ENCODE measurements at regions not wholly inside any gene's neighbourhood (a gene's known extent, or its start where the extent isn't known, plus 50 kb on each side); places are given as distances from the start of the nearest gene placed in this dataset.

- TF ChIP-seq, protein P1, sequence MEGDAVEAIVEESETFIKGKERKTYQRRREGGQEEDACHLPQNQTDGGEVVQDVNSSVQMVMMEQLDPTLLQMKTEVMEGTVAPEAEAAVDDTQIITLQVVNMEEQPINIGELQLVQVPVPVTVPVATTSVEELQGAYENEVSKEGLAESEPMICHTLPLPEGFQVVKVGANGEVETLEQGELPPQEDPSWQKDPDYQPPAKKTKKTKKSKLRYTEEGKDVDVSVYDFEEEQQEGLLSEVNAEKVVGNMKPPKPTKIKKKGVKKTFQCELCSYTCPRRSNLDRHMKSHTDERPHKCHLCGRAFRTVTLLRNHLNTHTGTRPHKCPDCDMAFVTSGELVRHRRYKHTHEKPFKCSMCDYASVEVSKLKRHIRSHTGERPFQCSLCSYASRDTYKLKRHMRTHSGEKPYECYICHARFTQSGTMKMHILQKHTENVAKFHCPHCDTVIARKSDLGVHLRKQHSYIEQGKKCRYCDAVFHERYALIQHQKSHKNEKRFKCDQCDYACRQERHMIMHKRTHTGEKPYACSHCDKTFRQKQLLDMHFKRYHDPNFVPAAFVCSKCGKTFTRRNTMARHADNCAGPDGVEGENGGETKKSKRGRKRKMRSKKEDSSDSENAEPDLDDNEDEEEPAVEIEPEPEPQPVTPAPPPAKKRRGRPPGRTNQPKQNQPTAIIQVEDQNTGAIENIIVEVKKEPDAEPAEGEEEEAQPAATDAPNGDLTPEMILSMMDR (conservative IDR thresholded peaks at IDR 0.05 in 1 of 2, IDR thresholded peaks at IDR 0.05 in 1 of 2; ENCODE audit: extremely low read depth in 1 of 2, insufficient read depth in 1 of 2, low read depth in 1 of 2, low read length in 2 of 2): no peak
- TF ChIP-seq EZH2 (IDR thresholded peaks at IDR 0.05; ENCODE audit: borderline replicate concordance, low read length): no peak
Measured at GRCh38 chr13:33721724-33722123, 96.2 kb upstream of the RFC3 start.
